Spleen (tissue), 11 donors: ENCODE measurements at regions not wholly inside any gene's neighbourhood (a gene's known extent, or its start where the extent isn't known, plus 50 kb on each side); places are given as distances from the start of the nearest gene placed in this dataset.

Experiments used
- DNase-seq: peaks from one replicate; pipeline ENCODE4 v3.0.0-alpha.2; 2020
- H3K27ac ChIP-seq, 8 donors: fragments of 200-600 bp; sonication (generic) in 7 of 8; 1 replicate in 4 of 8; 2 replicates in 4 of 8; pipeline versions ENCODE4 v1.5.0 to v1.8.0; 2016 to 2021; ENCODE audit warnings: inconsistent platforms in 4 of 8, mild to moderate bottlenecking in 4 of 8, moderate library complexity in 1 of 8
- H3K27me3 ChIP-seq, 7 donors: fragments of 200-600 bp; sonication (generic) in 6 of 7; replicated peaks in 1 of 7; 1 replicate in 4 of 7; 2 replicates in 3 of 7; pipeline versions ENCODE4 v1.5.0 to v1.8.0; 2016 to 2021; ENCODE audit warnings: inconsistent platforms in 3 of 7, mild to moderate bottlenecking in 1 of 7
- H3K36me3 ChIP-seq, 6 donors: fragments of 200-600 bp; sonication (generic) in 5 of 6; 1 replicate in 4 of 6; 2 replicates in 2 of 6; pipeline versions ENCODE4 v1.5.0 to v1.8.0; 2016 to 2021; ENCODE audit warnings: inconsistent platforms in 2 of 6
- H3K4me1 ChIP-seq, 6 donors: fragments of 200-600 bp; sonication (generic) in 5 of 6; 1 replicate in 3 of 6; 2 replicates in 3 of 6; pipeline versions ENCODE4 v1.5.0 to v1.8.0; 2016 to 2021; ENCODE audit warnings: inconsistent platforms in 3 of 6
- H3K4me3 ChIP-seq, 8 donors: fragments of 200-600 bp; sonication (generic) in 7 of 8; 1 replicate in 4 of 8; 2 replicates in 4 of 8; pipeline versions ENCODE4 v1.5.0 to v1.8.0; 2016 to 2021; ENCODE audit warnings: inconsistent platforms in 4 of 8, mild to moderate bottlenecking in 4 of 8, moderate library complexity in 2 of 8
- H3K9me3 ChIP-seq, 8 donors: fragments of 200-600 bp; sonication (generic) in 7 of 8; 1 replicate in 4 of 8; 2 replicates in 4 of 8; pipeline versions ENCODE4 v1.5.0 to v1.8.0; 2016 to 2021; ENCODE audit warnings: inconsistent platforms in 4 of 8
- CTCF ChIP-seq, 11 experiments: fragments of 200-600 bp in 7 of 11; fragments of 450-650 bp in 4 of 11; sonication (generic) in 4 of 11; IDR thresholded peaks in 8 of 11; conservative IDR thresholded peaks in 3 of 11; 1 replicate in 7 of 11; 2 replicates in 4 of 11; pipeline versions ENCODE4 v1.4.0 to v1.8.0; 2016 to 2021; ENCODE audit warnings: antibody characterized with exemption in 11 of 11, inconsistent platforms in 4 of 11, mild to moderate bottlenecking in 1 of 11
- POLR2A ChIP-seq, 3 donors: fragments of 450-650 bp; IDR thresholded peaks; one replicate each; pipeline ENCODE4 v1.5.1; 2017; ENCODE audit warnings: antibody characterized with exemption in 3 of 3, mild to moderate bottlenecking in 1 of 3
- POLR2AphosphoS5 ChIP-seq, 3 donors: sonication (generic); formaldehyde crosslinking; IDR thresholded peaks; one replicate each; pipeline ENCODE4 v1.5.1; 2017; ENCODE audit warnings: antibody characterized with exemption in 3 of 3
- WGBS, 5 donors: extraction: QIAGEN DNeasy Blood & Tissue Kit in 3 of 5; methylation state at CpG; one replicate each; pipeline versions ENCODE4 v1.1.5 to v1.1.7; 2013 to 2018; 5-methylcytosine and 5-hydroxymethylcytosine counted together
- intact Hi-C: fragments of 100-400 bp; cut with DNase I; formaldehyde crosslinking; loops from one replicate; pipeline ENCODE4 v1.15.0; 2023; ENCODE audit warnings: low total_unique reads
- donor health status: healthy with polysubstance abuse.
- donor health status: DM: no; HTN: no; CAD: no; lungs with moderate emphysema.
- donor health status: DM: no; HTN: no; CAD: no.
- donor health status: Bipolar disorder and iron deficiency.
- donor health status: healthy.
- donor health status: DM: no; HTN: no; CAD: no.
- donor health status: DM: yes; HTN: yes; CAD: no.

GRCh38 chr7:18198868-18199267 lies 171.2 kb upstream of the PRPS1L1 start:
- intact Hi-C loops, result no loop called here
- Histone ChIP-seq H3K9me3 (no peaks in the 10 kb centered on the region), H3K36me3 (no peaks in the 10 kb centered on the region), H3K4me1 (peaks cover 0 to 22% (median 15%) of the 10 kb centered on the region in 6 donors), H3K27me3 (no peaks in the 10 kb centered on the region), H3K27ac (no peak overlapping the region), H3K4me3 (no peak overlapping the region)
- no peak for DNase-seq
- TF ChIP-seq POLR2A (IDR thresholded peaks at IDR 0.05) (no peak), POLR2AphosphoS5 (IDR thresholded peaks at IDR 0.05) (no peak), CTCF (IDR thresholded peaks at IDR 0.05 in 8 of 11, conservative IDR thresholded peaks at IDR 0.05 in 3 of 11) (no peak)
- 89 to 95% (median 92%) methylated on average over 1 of the region's 1 CpG for WGBS, 5 donors

DNA sequence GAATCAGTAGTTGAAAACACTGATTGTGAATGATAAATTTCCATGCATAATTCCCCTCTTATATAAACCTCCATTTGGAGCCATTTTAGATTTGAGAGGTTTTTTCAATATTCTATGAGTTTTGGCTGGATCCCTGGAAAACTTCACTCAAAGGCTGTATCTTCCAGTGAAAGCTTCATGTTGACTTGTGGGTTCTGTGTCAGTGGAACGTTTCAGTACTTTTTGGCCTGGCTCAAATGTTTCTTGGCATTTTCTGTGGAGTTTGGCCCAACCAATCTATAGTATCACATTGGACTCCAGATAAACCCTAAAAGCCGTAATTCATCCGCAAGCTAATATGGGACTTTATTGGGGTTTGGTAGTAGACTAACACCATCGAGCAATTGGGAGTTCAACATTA lies 172.6 kb upstream of the PRPS1L1 start:
- H3K9me3 ChIP-seq, result no peaks in the 10 kb centered on the region
- WGBS, 5 donors, result 71 to 94% (median 80%) methylated on average over 4 of the region's 4 CpGs
- H3K36me3 ChIP-seq, result no peaks in the 10 kb centered on the region
- TF ChIP-seq POLR2A (IDR thresholded peaks at IDR 0.05), result no peak
- TF ChIP-seq CTCF (IDR thresholded peaks at IDR 0.05 in 8 of 11, conservative IDR thresholded peaks at IDR 0.05 in 3 of 11), result no peak
- no peak for TF ChIP-seq POLR2AphosphoS5 (IDR thresholded peaks at IDR 0.05)
- peak overlapping the region in 4 of 8 donors; percentile 9 to 55 (median 27) for H3K27ac ChIP-seq
- H3K4me1 ChIP-seq, result peaks cover 0 to 24% (median 15%) of the 10 kb centered on the region in 6 donors
- DNase-seq, result no peak
- intact Hi-C loops, result no loop called here
- H3K4me3 ChIP-seq, result no peak overlapping the region
- no peaks in the 10 kb centered on the region for H3K27me3 ChIP-seq

- intact Hi-C loops, result no loop called here
- WGBS, 5 donors, result 73 to 91% (median 86%) methylated on average over 8 of the region's 8 CpGs
- H3K27ac ChIP-seq, result peak overlapping the region in 5 of 8 donors; percentile 13 to 55 (median 23)
These were observed 173.2 kb upstream of the PRPS1L1 start for GRCh38 chr7:18200855-18201254.

DNA sequence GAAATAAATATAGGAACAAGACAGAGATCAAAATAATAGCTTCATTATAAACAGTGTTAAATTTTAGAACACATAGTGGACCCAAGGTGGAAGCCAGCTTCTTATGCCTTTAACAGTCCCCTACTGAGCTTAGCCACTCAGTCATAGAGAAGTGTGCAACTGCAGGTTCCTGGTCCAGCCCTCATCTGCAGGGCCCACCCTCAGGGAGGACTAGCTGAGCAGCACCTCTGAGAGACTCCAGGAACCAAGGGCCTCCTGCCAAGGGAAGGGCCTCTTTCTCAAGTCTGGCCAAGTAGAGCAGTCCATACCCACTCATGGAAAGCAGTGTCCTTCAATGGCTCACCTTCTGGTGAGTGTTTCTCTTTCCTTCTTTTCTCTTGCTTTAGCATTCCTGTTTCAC lies 173.7 kb upstream of the PRPS1L1 start:
- H3K36me3 ChIP-seq, result no peaks in the 10 kb centered on the region
- H3K4me1 ChIP-seq, result peaks cover 0 to 24% (median 15%) of the 10 kb centered on the region in 6 donors
- intact Hi-C loops, result no loop called here
- no peaks in the 10 kb centered on the region for H3K27me3 ChIP-seq
- no peak overlapping the region for H3K4me3 ChIP-seq
- no peaks in the 10 kb centered on the region for H3K9me3 ChIP-seq
- peak; percentile 56 for DNase-seq
- TF ChIP-seq CTCF (IDR thresholded peaks at IDR 0.05 in 8 of 11, conservative IDR thresholded peaks at IDR 0.05 in 3 of 11) (no peak), POLR2AphosphoS5 (IDR thresholded peaks at IDR 0.05) (no peak), POLR2A (IDR thresholded peaks at IDR 0.05) (no peak)
- H3K27ac ChIP-seq, result peak overlapping the region in 5 of 8 donors; percentile 13 to 55 (median 23)

More at GRCh38 chr7:18200855-18201254, 173.2 kb upstream of the PRPS1L1 start:
- no peaks in the 10 kb centered on the region for H3K36me3 ChIP-seq
- no peak overlapping the region for H3K4me3 ChIP-seq
- no peak for TF ChIP-seq POLR2AphosphoS5 (IDR thresholded peaks at IDR 0.05)
- TF ChIP-seq CTCF (IDR thresholded peaks at IDR 0.05 in 8 of 11, conservative IDR thresholded peaks at IDR 0.05 in 3 of 11), result no peak
- no peak for TF ChIP-seq POLR2A (IDR thresholded peaks at IDR 0.05)
- H3K9me3 ChIP-seq, result no peaks in the 10 kb centered on the region
- H3K4me1 ChIP-seq, result peaks cover 0 to 24% (median 15%) of the 10 kb centered on the region in 6 donors
- DNase-seq, result no peak
- no peaks in the 10 kb centered on the region for H3K27me3 ChIP-seq
